ENCODE measurements at regions not wholly inside any gene's neighbourhood (a gene's known extent, or its start where the extent isn't known, plus 50 kb on each side); places are given as distances from the start of the nearest gene placed in this dataset.

GRCh38 chr1:82269431-82269830 is 468.7 kb downstream of the ADGRL2 start (continued):
- TF ChIP-seq E4F1 (IDR thresholded peaks at IDR 0.05; ENCODE audit: borderline replicate concordance, partially characterized antibody): no peak
- TF ChIP-seq MTA3 (IDR thresholded peaks at IDR 0.05; ENCODE audit: borderline replicate concordance, low read length): no peak
- no peak for TF ChIP-seq JUND (IDR thresholded peaks at IDR 0.05; ENCODE audit: low read depth, low read length)
- no peak for TF ChIP-seq KDM1A (IDR thresholded peaks at IDR 0.05; ENCODE audit: borderline replicate concordance)
- TF ChIP-seq KAT2A (conservative IDR thresholded peaks at IDR 0.05; ENCODE audit: control insufficient read depth, low read depth, low read length): no peak
- no peak for TF ChIP-seq EED (IDR thresholded peaks at IDR 0.05; ENCODE audit: low read depth)
- TF ChIP-seq ATF3 (IDR thresholded peaks at IDR 0.05; ENCODE audit: borderline replicate concordance, extremely low read depth, low read depth, low read length): no peak
- TF ChIP-seq E2F4 (IDR thresholded peaks at IDR 0.05; ENCODE audit: low read depth, low read length): no peak
- no peak for TF ChIP-seq ZBTB33 (IDR thresholded peaks at IDR 0.05)
- TF ChIP-seq TCF7 (IDR thresholded peaks at IDR 0.05; ENCODE audit: borderline replicate concordance): no peak
